AG09319 (cell line): ENCODE measurements at regions not wholly inside any gene's neighbourhood (a gene's known extent, or its start where the extent isn't known, plus 50 kb on each side); places are given as distances from the start of the nearest gene placed in this dataset.
"Not testable (repeated sequence)": the region's sequence is repeated elsewhere in the genome, so short reads cannot be mapped to it uniquely, and the experiment has no call there.

ENCODE experiments used
- DNase-seq: peaks from one replicate; pipeline ENCODE4 v3.0.0-alpha.2; 2010; ENCODE audit warnings: low read depth; ENCODE audit errors: extremely low read depth
- TF ChIP-seq, protein P1 (sequence below): IDR thresholded peaks from 2 replicates; pipeline ENCODE4 v1.5.1; 2011; ENCODE audit warnings: low read depth, mild to moderate bottlenecking, inconsistent platforms, low read length, moderate library complexity

DNA sequence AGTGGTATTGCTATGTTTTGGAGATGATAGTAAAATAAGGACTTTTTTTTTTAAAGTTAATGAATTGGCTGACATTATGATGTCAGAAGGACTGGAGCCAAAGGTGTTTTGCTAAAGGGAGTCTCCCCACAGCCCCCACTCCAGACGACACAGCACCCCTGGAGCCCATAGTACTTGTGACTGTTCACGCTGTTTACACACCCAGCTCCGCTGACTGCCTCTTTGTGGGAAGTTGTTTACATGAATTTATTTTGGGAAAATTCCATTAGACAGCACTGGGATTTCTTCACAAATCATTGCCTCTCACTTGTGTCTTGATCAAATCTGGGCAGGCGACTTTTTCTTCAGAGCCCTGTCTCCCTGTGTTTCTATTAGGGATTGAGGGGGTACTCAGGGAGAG lies 108.6 kb downstream of the C17orf67 start:
- no peak for DNase-seq
- TF ChIP-seq, protein P1, sequence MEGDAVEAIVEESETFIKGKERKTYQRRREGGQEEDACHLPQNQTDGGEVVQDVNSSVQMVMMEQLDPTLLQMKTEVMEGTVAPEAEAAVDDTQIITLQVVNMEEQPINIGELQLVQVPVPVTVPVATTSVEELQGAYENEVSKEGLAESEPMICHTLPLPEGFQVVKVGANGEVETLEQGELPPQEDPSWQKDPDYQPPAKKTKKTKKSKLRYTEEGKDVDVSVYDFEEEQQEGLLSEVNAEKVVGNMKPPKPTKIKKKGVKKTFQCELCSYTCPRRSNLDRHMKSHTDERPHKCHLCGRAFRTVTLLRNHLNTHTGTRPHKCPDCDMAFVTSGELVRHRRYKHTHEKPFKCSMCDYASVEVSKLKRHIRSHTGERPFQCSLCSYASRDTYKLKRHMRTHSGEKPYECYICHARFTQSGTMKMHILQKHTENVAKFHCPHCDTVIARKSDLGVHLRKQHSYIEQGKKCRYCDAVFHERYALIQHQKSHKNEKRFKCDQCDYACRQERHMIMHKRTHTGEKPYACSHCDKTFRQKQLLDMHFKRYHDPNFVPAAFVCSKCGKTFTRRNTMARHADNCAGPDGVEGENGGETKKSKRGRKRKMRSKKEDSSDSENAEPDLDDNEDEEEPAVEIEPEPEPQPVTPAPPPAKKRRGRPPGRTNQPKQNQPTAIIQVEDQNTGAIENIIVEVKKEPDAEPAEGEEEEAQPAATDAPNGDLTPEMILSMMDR: no peak

DNA sequence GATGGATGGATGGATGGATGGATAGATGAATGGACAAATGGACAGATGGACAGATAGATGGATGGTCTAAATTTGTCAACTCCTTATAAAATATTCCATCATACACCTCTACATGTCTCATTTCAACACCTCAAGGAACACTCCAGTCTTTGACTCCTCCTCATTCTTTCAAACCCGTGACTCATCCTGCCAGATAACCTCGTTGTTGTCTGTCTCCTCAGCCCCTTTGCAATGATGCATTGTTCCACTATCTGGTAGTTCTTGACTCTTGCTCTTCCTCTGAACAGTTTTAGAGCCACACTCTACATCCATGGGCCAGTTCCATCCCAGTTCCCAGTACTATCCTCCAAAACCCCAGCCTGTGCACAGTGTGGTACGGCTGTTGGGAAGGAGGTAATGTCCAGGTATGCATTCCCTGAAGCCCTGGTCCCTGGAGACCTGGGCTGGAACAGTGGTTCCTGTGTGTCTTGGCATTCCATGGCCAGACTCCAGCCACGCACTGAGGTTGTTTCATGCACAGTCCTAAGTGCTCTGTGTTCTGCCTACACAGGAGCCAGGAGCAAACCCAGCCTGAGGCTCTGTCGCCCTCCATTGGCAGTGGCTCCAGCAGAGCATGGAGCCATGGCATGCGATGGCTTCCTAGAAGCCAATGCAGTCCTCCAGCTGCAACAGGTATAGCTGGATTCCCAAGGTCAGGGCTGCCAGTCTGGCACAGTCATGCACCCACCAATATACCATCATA lies 105.7 kb downstream of the C17orf67 start:
- no peak for DNase-seq
- TF ChIP-seq, protein P1: no peak

DNA sequence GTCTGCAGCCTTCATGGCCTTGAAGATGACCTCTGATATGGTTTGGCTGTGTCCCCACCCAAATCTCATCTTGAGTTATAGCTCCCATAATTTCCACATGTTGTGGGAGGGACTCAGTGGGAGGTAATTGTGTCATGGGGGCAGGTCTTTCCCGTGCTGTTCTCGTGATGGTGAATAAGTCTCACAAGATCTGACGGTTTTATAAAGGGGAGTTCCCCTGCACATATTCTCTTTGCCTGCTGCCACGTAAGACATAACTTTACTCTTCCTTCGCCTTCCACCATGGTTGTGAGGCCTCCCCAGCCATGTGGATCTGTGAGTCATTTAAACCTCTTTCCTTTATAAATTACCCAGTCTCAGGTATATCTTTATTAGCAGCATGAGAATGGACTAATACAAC lies 102.6 kb downstream of the C17orf67 start:
- not testable (repeated sequence) for DNase-seq

DNA sequence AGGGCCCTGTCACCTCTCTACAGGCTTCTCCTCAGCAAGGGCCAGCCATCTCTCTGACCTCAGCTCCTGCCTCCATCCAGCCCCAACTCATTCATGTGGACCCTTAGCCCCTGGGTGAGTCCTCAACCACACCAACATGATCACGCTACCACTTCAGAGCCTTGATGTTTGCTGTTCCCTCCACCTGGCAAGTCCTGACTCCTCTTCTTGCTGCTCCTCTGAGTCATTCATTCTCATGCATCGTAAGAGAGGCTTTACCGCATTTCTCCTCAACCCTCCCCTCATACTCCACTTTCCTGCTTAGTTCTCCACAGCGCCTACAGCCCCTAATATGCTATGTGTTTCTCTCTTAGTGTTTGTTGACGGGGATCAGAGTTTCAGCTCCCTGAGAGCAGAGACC lies 99.9 kb downstream of the C17orf67 start:
- TF ChIP-seq, protein P1: no peak

DNA sequence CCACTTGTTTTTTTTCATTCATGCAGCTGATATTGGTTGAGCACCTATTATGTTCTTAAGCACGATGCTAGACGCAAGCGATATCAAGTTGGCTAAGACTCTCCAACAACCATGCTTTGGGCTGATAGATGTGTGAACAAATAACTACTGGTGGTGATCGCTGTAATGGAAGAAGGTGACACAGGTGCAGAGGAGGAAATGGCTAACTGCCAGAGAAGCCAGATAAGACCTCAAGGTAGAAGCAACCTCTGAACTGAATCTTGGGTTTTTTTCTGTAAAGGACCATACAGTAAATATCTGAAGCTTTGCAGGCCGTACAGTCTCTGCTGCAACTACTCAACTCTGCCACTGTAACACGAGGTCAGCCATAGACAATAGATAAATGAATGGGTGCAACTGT lies 97.9 kb downstream of the C17orf67 start:
- TF ChIP-seq, protein P1: no peak
- no peak for DNase-seq

More for the DNA sequence above, 99.9 kb downstream of the C17orf67 start:
- no peak for DNase-seq

DNA sequence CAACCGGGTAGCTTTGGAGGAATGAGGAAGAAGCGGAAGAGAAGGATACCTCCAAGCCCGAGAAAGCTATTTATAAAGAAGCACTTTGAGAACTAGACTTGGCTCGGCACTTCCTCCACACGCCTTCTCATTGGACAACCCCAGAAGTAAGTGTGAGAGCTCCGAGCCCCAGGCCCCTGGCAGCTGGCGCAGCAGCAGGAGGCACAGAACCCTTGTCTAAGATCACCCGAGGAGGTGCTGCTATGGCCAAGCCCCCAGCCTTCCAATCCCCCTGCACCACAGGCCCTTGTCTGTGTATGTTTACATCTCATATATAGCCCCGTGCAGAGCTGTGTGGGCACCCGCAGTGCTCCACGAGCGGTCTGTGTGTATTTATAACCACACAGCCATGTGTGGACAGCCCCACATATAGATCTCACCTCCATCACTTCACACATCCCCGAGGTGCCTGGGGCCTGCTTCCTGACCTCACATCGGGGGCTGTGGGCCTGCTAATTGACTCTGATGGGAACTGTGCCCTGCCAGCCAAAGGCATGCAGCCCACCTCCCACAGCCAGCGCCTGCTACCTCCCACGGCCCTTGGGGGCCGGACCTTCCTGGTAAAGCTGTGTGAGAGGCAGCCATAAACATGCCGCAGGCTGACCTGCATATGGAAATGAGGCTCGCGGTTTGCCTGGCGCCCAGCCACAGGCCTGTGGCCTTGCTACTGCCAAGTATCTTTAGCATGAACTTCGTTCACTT lies 96.1 kb downstream of the C17orf67 start:
- DNase-seq: no peak
- TF ChIP-seq, protein P1: no peak

DNA sequence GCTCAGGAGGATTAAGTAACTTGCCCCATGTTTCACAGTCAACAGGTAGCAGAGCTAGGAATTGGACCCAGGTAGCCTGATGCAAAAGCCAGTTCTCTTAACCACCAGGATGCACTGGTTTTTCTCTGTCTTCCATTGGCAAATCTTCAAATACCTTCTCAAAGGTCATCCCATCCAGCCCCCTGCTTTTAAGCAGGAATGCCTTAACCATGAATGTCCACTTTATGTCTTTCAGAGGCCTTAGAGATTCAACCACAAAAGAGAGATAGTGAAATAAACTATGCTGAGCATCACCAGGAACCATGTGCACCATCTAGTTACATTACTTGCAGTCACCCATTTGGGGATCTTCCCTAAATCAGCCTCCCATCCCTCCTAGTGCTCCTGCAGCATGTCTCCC lies 94.3 kb downstream of the C17orf67 start:
- TF ChIP-seq, protein P1: no peak
- no peak for DNase-seq
